GM13976 (cell line): ENCODE measurements at regions not wholly inside any gene's neighbourhood (a gene's known extent, or its start where the extent isn't known, plus 50 kb on each side); places are given as distances from the start of the nearest gene placed in this dataset.
"Not testable (repeated sequence)": the region's sequence is repeated elsewhere in the genome, so short reads cannot be mapped to it uniquely, and the experiment has no call there.

Source experiments
- DNase-seq: peaks from one replicate; pipeline ENCODE4 v3.0.0; 2012; ENCODE audit warnings: low spot score
- CTCF ChIP-seq: IDR thresholded peaks from 2 replicates; pipeline ENCODE4 v1.5.1; 2012; ENCODE audit warnings: borderline replicate concordance, mild to moderate bottlenecking; ENCODE audit not compliant: insufficient read depth; ENCODE audit errors: extremely low read depth, missing control alignments, control extremely low read depth
- in situ Hi-C: fragments of 300-500 bp; cut with MboI; formaldehyde crosslinking; loops from one replicate; pipeline ENCODE4 v1.12.0; 2022; ENCODE audit warnings: low sequenced_read_pairs, mixed read lengths, inconsistent platforms; ENCODE audit not compliant: unreplicated experiment

DNA sequence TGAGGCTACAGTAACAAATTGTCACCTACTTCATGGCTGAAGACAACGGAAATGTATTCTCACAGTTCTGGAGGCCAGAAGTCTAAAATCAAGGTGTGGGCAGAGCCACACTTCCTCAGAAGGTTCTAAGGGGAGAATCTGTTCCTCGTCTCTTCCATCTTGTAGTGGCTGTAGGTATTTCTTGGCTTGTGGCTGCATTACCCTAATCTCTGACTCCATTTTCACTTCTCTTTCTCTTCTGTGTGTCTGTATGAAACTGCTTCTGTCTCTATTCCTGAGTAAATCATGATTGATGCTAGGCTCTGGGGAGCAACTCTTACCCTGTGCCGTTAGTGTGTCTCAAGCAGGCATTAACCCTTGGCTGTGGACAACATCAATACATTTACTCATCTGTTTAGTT is 164.7 kb downstream of the SQOR start:
- in situ Hi-C loops = no loop called here

DNA sequence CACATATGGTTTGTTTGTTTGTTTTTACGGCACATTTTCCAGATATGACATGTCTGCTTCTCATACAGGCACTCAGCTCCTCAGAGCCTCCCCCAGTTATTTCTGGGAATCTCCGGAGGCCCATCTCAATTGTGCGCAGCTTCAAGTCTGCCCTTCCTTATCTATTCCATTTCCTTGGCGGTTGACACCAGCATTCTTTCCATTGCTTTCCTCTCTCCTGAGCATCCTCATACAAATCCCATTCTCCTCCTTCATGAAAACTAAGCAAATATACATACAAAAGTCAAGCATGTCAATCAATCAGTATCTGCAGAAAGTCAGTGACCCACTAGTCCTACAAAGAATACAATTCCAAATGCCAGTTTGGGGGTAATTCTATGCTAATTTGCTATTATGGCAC is 166.7 kb downstream of the SQOR start:
- no peak for TF ChIP-seq CTCF
- DNase-seq = no peak
- in situ Hi-C loops = no loop called here

More for the DNA sequence above, 164.7 kb downstream of the SQOR start:
- TF ChIP-seq CTCF = no peak
- no peak for DNase-seq

DNA sequence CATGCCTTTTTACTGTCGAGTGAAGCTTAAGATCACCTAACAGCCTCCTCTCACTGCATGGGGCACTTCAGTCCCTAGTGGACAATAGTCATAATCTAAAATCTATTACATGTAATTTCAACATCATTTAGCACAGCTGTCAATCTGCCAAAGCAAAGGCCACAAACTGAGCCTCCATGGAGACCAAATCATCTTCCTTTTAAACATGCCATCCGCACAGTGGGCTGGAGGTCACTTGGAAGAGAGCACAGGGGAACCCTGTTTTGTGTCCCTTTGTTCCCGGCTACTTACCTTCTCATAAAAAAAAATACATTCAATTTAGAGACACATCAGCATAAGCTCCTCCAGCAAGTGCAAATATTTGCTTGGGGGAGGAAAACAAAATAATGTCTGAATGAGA is 167.3 kb downstream of the SQOR start:
- TF ChIP-seq CTCF = no peak
- DNase-seq = no peak
- in situ Hi-C loops = no loop called here

DNA sequence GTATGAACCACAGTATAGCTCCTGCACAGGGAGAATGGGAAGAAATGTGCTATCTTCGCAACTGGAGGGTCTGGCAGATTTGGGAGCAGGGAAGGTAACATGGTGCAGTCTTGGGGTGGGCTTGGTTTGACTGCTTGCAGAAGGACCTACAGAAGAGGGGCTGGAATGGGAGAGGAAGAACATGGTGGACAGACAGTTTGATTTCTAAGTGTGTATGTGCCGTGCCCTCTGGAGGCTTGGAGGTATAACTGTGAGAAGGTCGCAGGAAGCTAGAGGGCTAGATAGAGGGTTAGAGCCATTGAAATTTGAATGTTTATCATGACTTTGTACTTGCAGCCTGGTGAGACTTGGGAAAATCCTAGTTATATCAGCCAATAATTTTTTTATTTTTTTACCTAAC is 169.2 kb downstream of the SQOR start:
- TF ChIP-seq CTCF = no peak
- in situ Hi-C loops = no loop called here
- DNase-seq = no peak

GRCh38 chr15:45810201-45810600 is 175.4 kb downstream of the SQOR start:
- no peak for DNase-seq
- TF ChIP-seq CTCF = no peak
- in situ Hi-C loops = no loop called here

DNA sequence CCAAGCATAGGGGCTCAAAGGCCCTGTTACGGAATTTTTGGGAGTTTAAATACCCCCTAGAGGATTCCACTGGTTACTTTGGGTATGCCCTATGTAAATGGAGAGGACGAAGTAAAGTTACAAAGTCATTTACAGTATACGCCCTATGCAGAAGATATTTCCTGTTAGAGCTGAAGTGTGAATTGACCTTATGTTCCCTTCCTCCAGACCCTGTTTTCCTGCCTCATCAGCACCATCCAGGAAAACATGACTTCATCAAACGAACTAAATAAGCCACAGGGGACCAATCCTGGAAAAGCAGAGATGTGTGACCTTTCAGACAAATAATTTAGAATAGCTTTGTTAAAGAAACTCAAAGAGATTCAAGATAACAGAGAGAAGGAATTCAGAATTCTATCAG is 177.4 kb downstream of the SQOR start:
- no peak for TF ChIP-seq CTCF
- in situ Hi-C loops = no loop called here
- no peak for DNase-seq

GRCh38 chr15:45817578-45817977 is 182.7 kb downstream of the SQOR start:
- DNase-seq, in situ Hi-C loops: not testable (repeated sequence)
